Esophagus squamous epithelium (tissue), 4 donors: ENCODE measurements at regions not wholly inside any gene's neighbourhood (a gene's known extent, or its start where the extent isn't known, plus 50 kb on each side); places are given as distances from the start of the nearest gene placed in this dataset.
"Not testable (repeated sequence)": the region's sequence is repeated elsewhere in the genome, so short reads cannot be mapped to it uniquely, and the experiment has no call there.

Source experiments
- CTCF ChIP-seq, 6 experiments: fragments of 450-650 bp in 4 of 6; fragments of 200-600 bp in 2 of 6; sonication (generic) in 2 of 6; IDR thresholded peaks; one replicate each; pipeline ENCODE4 v1.5.1; 2016 to 2019; ENCODE audit warnings: antibody characterized with exemption in 6 of 6, mild to moderate bottlenecking in 4 of 6, moderate library complexity in 4 of 6
- POLR2A ChIP-seq, 4 donors: fragments of 450-650 bp; IDR thresholded peaks; one replicate each; pipeline ENCODE4 v1.6.1; 2017; ENCODE audit warnings: antibody characterized with exemption in 4 of 4, mild to moderate bottlenecking in 4 of 4, moderate library complexity in 3 of 4

- TF ChIP-seq CTCF, POLR2A (IDR thresholded peaks at IDR 0.05): not testable (repeated sequence)
These were observed 112.3 kb upstream of the ITGA6 start for GRCh38 chr2:172315070-172315469.
